HFF-Myc (cell line): ENCODE measurements at regions not wholly inside any gene's neighbourhood (a gene's known extent, or its start where the extent isn't known, plus 50 kb on each side); places are given as distances from the start of the nearest gene placed in this dataset.
"Not testable (repeated sequence)": the region's sequence is repeated elsewhere in the genome, so short reads cannot be mapped to it uniquely, and the experiment has no call there.

Experiments used
- DNase-seq: peaks from one replicate; pipeline ENCODE4 v3.0.0-alpha.2; 2011; ENCODE audit warnings: low read depth; ENCODE audit errors: extremely low read depth
- H3K4me3 ChIP-seq: replicated peaks from 2 replicates; pipeline ENCODE4 v1.5.1; 2011; ENCODE audit warnings: low read depth, mild to moderate bottlenecking, control low read depth, low read length
- TF ChIP-seq, protein P1 (sequence below): IDR thresholded peaks from 2 replicates; pipeline ENCODE4 v1.5.1; 2012; ENCODE audit warnings: mild to moderate bottlenecking, low read depth, low read length, control low read depth; ENCODE audit errors: missing control alignments

DNA sequence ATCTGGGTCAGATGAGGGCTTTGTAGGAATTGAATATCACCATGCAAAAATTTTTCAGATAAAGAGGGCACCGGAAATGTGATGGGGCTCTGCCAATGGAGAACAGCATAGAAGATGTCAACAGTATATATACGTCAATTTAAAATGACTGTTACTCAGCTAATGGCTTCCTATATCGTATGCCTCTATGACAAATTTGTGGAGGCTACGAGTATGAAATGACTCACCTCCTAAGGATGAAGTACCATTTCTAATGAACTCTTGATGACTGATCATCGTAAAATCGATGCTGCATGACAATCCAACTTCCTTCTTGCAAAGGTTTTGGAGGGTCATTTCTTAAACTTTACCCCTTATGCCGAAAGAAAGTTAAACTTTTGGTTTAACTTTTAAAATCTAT lies 450.3 kb upstream of the ZP4 start:
- no peak for DNase-seq
- no peak overlapping the region for H3K4me3 ChIP-seq
- TF ChIP-seq, protein P1, sequence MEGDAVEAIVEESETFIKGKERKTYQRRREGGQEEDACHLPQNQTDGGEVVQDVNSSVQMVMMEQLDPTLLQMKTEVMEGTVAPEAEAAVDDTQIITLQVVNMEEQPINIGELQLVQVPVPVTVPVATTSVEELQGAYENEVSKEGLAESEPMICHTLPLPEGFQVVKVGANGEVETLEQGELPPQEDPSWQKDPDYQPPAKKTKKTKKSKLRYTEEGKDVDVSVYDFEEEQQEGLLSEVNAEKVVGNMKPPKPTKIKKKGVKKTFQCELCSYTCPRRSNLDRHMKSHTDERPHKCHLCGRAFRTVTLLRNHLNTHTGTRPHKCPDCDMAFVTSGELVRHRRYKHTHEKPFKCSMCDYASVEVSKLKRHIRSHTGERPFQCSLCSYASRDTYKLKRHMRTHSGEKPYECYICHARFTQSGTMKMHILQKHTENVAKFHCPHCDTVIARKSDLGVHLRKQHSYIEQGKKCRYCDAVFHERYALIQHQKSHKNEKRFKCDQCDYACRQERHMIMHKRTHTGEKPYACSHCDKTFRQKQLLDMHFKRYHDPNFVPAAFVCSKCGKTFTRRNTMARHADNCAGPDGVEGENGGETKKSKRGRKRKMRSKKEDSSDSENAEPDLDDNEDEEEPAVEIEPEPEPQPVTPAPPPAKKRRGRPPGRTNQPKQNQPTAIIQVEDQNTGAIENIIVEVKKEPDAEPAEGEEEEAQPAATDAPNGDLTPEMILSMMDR: no peak

DNA sequence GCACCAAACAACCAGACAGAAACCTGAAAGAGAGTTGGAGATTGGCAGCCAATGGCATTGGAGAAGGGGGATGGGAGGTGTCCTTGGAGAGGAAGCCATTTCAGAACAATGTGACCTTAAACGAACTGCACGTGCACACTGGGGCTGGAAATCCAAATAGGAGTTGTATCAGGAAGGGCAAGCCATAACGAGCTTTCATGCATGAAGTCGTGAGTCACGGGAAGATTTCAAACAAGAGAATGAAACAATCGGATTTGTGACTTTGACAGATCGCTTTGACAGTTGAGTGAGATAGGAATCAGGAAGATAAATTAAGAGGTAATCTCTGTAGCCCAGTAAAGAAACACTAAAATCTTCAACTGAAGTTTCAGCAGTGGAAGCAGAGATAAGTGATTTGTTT lies 445.8 kb upstream of the ZP4 start:
- no peak for DNase-seq
- TF ChIP-seq, protein P1: no peak
- no peak overlapping the region for H3K4me3 ChIP-seq

DNA sequence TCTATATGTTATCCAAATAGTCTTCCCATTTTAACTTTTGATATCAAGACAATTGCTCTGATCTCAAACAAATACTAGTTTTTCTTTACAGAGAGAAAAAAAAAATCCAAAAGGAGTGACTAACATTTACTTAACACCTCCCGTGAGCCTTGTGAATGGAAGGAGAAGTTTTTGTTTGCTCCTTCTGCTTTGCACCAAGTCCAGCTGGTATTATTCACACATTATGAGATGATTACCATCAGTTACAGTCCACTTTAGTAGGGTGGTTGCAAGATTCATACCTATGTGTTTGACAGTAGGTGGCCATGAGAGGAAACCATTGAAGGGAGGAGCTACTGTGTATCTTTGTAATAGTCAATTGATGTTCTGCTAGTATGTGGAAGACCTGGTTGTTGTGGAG lies 443.4 kb upstream of the ZP4 start:
- TF ChIP-seq, protein P1: no peak
- no peak overlapping the region for H3K4me3 ChIP-seq
- no peak for DNase-seq

DNA sequence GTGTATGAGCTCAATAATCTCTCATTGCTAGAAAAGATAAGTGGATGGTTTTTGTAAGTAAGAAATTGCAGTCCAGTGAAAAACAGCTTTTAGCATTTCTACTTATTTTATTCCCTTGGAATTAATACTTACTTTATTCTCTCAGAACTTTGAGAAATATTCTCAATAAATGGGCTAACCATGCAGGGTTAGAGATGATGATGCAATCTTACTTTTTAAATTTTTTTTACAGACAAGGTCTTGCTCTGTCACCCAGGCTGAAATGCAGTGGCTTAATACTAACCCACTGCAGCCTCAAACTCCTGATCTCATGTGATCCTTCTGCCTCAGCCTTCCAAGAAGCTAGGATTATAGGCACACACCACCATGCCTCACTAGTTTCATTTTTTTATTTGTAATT lies 440.8 kb upstream of the ZP4 start:
- DNase-seq: no peak
- H3K4me3 ChIP-seq: no peak overlapping the region

DNA sequence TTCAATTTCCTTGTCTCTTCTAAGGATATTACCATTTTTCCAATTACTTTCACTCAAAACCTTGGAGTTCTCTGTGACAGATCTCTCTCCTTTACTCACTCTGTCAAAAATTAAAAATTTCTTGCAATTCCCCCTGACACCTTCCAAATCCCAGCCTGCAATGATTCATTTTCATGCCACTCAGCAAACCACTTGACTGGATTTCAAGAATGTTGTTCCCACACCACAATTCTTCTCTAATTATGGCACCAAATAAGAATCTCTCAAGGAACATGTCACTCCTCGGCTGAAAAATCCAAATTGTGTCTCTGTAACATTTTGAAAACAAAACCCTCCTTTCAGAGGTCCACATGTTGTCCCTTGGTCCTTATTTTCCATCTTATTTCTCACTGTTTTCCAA lies 438.9 kb upstream of the ZP4 start:
- no peak for DNase-seq
- TF ChIP-seq, protein P1: no peak
- no peak overlapping the region for H3K4me3 ChIP-seq

More for the DNA sequence above, 440.8 kb upstream of the ZP4 start:
- TF ChIP-seq, protein P1: no peak

DNA sequence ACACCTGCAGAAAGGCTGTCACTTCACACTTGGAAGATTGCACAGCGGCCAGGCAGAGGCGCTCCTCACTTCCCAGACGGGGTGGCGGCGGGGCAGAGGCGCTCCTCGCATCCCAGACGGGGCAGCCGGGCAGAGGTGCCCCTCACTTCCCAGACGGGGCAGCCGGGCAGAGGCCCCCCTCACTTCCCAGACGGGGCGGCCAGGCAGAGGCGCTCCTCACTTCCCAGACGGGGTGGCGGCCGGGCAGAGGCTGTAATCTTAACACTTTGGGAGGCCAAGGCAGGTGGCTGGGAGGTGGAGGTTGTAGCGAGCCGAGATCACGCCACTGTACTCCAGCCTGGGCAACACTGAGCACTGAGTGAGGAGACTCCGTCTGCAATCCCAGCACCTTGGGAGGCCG lies 436.3 kb upstream of the ZP4 start:
- not testable (repeated sequence) for H3K4me3 ChIP-seq, DNase-seq

DNA sequence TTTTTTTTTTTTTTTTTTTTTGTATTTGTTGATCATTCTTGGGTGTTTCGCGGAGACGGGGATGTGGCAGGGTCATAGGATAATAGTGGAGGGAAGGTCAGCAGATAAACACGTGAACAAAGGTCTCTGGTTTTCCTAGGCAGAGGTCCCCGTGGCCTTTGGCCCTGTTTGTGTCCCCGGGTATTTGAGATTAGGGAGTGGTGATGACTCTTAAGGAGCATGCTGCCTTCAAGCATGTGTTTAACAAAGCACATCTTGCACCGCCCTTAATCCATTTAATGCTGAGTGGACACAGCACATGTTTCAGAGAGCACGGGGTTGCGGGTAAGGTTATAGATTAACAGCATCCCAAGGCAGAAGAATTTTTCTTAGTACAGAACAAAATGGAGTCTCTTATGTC lies 435.8 kb upstream of the ZP4 start:
- not testable (repeated sequence) for H3K4me3 ChIP-seq, DNase-seq

DNA sequence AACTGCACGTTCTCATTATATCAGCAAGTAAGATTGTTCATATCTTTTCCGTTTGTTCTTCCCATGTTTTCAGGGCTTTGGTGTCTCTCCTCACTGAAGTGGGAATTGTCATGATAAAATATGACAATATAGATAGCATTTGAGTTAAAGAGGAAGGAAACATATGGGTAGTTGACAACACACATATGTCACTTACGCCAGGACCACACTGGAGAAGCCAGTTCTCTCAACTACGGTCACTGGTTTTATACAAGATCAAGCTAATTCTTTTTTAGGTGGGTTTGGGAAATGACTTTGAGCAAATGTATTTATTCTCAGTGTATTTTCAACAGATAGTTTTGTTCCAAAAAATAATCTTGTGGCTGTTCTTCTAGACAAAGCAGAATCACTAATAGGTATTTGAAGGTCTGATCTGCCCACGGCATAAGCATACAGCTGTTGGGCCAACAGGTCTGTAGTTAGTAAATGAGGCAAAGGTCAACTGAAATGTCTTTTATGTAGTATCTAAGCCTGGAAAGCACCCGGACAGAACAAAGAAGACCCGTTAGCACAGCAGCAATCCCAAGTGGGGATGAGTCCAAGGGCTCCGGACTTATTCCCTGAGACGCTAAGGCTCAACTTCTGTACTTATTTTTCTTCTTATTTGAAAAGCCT lies 433.6 kb upstream of the ZP4 start:
- no peak overlapping the region for H3K4me3 ChIP-seq
- TF ChIP-seq, protein P1: no peak
- no peak for DNase-seq
